ENCODE measurements at regions not wholly inside any gene's neighbourhood (a gene's known extent, or its start where the extent isn't known, plus 50 kb on each side); places are given as distances from the start of the nearest gene placed in this dataset.

DNA sequence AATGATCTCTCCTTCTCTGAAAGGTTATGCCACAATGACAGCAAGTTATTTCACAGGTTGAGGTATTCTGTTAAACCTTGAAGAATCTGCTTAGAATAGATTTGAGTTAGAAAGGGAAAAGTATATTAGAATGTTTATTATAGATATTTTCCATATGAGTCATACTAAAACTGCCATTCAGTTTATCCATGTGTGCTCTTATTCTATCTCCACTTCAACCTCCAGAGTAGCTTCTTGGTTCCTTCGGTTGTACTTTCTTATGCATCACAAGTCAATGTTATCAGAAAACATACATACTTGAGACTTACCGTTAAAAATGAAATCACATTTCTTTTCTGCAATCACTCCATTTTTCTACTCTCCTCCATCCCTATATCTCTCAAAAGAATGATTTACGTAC, 197.7 kb downstream of the BCAT1 start:
- TF ChIP-seq, protein P1, sequence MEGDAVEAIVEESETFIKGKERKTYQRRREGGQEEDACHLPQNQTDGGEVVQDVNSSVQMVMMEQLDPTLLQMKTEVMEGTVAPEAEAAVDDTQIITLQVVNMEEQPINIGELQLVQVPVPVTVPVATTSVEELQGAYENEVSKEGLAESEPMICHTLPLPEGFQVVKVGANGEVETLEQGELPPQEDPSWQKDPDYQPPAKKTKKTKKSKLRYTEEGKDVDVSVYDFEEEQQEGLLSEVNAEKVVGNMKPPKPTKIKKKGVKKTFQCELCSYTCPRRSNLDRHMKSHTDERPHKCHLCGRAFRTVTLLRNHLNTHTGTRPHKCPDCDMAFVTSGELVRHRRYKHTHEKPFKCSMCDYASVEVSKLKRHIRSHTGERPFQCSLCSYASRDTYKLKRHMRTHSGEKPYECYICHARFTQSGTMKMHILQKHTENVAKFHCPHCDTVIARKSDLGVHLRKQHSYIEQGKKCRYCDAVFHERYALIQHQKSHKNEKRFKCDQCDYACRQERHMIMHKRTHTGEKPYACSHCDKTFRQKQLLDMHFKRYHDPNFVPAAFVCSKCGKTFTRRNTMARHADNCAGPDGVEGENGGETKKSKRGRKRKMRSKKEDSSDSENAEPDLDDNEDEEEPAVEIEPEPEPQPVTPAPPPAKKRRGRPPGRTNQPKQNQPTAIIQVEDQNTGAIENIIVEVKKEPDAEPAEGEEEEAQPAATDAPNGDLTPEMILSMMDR (IDR thresholded peaks at IDR 0.05): no peak
- TF ChIP-seq POLR2A (IDR thresholded peaks at IDR 0.05): no peak
- TF ChIP-seq EP300 (IDR thresholded peaks at IDR 0.05): no peak
